AG09309 (cell line): ENCODE measurements at regions not wholly inside any gene's neighbourhood (a gene's known extent, or its start where the extent isn't known, plus 50 kb on each side); places are given as distances from the start of the nearest gene placed in this dataset.
A peak's percentile ranks its signal among the peaks of the same experiment; 100 is the strongest.

ENCODE experiments used
- DNase-seq: peaks from one replicate; pipeline ENCODE4 v3.0.0-alpha.2; 2010; ENCODE audit warnings: low read depth
- H3K4me3 ChIP-seq: 2 replicates; pipeline ENCODE4 v1.5.1; 2011; ENCODE audit warnings: mild to moderate bottlenecking, low read depth, low read length, moderate library complexity; ENCODE audit not compliant: control insufficient read depth
- CTCF ChIP-seq: IDR thresholded peaks from 2 replicates; pipeline ENCODE4 v1.5.1; 2011; ENCODE audit warnings: mild to moderate bottlenecking, low read depth, low read length, inconsistent platforms; ENCODE audit not compliant: insufficient read depth, control insufficient read depth; ENCODE audit errors: missing control alignments

GRCh38 chr1:59161136-59161535 lies 135.8 kb upstream of the FGGY start:
- DNase-seq: no peak
- TF ChIP-seq CTCF: no peak
- no peak overlapping the region for H3K4me3 ChIP-seq

DNA sequence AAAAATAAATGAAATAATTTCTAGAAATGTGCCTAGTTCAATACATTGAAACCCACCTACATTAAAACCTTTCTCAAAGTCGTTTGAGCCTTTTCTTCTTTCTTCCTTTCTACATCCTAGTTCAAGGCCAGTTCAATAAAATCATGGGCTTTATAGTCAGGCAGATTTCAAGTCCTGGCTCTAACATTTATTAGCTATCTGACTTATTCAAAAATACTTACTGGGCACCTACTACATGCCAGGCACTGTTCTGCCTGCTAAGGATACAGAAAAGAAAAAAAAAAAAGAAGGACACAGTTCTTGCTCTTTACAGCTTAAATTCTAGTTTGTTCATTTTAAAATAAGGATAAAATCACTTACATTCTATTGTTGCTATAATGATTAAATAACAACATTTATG lies 134.2 kb upstream of the FGGY start:
- H3K4me3 ChIP-seq: no peak overlapping the region
- no peak for DNase-seq
- no peak for TF ChIP-seq CTCF

DNA sequence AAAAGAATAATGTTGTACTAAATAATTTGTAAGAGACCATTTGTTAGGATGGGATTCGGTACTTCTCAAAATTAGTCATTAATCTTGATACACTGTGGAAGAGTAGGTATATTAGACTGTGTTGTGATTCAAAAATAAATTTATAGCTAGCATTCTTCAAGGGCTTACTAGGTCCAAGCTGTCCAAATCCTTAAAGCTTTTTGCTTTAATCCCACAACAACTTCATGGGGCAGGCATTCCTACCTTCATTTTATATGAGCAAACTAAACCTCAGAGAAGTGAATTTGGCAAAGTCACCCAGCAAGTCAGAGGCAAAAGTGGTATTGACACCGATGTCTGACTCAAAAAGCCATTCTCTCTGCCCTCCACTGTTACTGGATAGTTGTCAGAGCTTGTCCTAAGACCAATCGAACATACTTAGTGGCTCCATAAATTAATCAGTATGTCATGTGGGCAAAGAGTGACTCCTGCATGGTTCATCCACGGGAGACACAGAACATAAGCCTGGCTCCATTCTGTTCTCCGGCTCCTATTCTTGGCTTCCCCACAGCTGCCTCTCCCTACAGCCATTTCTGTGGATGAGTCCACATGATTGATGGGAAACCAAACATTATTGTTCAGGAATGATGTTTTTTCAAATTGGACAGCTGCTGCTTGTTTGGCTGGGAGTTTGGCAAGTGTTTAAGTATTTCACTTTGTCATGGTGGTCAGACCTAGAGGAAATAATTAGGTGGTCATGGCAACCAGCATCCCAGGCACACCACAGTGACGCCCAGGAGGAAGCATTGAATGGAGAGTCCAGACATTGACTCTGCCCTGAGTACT lies 133.4 kb upstream of the FGGY start:
- no peak overlapping the region for H3K4me3 ChIP-seq
- peak; percentile 88 for DNase-seq
- TF ChIP-seq CTCF: no peak

- H3K4me3 ChIP-seq: no peak overlapping the region
- no peak for TF ChIP-seq CTCF
- no peak for DNase-seq
These were observed 132.5 kb upstream of the FGGY start for GRCh38 chr1:59164371-59164770.

- no peak for DNase-seq
- TF ChIP-seq CTCF: no peak
- no peak overlapping the region for H3K4me3 ChIP-seq
These were observed 131.5 kb upstream of the FGGY start for GRCh38 chr1:59165353-59165752.

DNA sequence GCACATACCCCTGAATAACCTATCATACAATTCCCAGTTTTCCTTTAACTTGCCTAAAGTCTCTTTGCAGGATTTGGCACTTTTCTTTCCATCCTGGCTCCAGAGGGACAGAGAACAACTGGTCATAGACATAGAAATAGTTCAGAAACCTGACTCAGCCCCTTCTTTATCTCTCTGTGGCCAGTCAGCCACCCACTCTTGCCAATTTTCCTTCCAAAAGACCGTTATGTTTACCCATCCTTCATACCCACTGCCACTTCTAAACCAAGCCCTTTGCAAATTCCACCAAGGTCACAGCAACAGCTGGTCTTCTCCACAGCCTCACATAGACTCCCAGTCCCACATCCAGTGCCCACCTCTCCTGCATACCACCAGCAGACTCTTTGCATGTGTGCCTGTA lies 127.2 kb upstream of the FGGY start:
- no peak for DNase-seq
- no peak overlapping the region for H3K4me3 ChIP-seq
- TF ChIP-seq CTCF: no peak
